ENCODE measurements at regions not wholly inside any gene's neighbourhood (a gene's known extent, or its start where the extent isn't known, plus 50 kb on each side); places are given as distances from the start of the nearest gene placed in this dataset.

DNA sequence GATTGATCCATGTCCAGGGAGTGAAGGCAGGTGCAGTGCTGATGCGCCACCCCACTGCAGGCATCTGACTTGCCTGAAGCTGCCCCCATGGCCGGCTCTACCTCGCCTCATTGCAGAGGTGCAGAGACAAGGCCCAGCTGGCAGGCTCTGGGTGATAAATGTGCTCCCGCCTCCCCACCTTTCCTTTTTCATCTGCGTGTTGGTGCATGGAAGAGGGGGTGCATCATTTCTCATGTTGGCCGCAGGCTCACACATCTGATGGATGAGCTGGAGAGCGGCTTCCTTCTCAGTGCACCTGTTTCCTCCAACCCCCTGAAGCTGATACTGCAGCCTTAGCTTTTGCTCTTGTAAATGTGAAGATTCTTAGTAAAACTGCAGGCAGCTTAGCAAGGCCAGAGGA lies 306.0 kb upstream of the KAZN start:
- Histone ChIP-seq H3K9me2 (replicated peaks; ENCODE audit: low read length) (no peaks in the 10 kb centered on the region), H4K20me1 (ENCODE audit: low read length) (no peaks in the 10 kb centered on the region), H3K27me3 (ENCODE audit: low read length) (no peaks in the 10 kb centered on the region), H3F3A (ENCODE audit: low read length, unreplicated experiment) (no peaks in the 10 kb centered on the region), H3K27ac (ENCODE audit: low read length) (no peak overlapping the region), H3K9ac (ENCODE audit: low read length) (no peak overlapping the region), H3K9me3 (ENCODE audit: low read length) (no peaks in the 10 kb centered on the region), H3K4me2 (ENCODE audit: low read length) (no peak overlapping the region), H2AFZ (ENCODE audit: low read length) (no peak overlapping the region), H3K4me1 (ENCODE audit: insufficient read depth, low read length) (peaks cover 18% of the 10 kb centered on the region), H3K79me2 (ENCODE audit: low read length) (no peaks in the 10 kb centered on the region), H3K4me3 (ENCODE audit: low read length) (no peak overlapping the region), H3K36me3 (ENCODE audit: low read depth, low read length) (no peaks in the 10 kb centered on the region)
- DNase-seq (no peak), ATAC-seq (no peak)
- POLR2A ChIA-PET (ENCODE audit: unreplicated experiment), result no interaction called here
- no peak for TF ChIP-seq CTCF (conservative IDR thresholded peaks at IDR 0.05; ENCODE audit: low read depth, low read length)
- no peak for TF ChIP-seq EZH2phosphoT487 (IDR thresholded peaks at IDR 0.05; ENCODE audit: borderline replicate concordance, low read length)
- no peak for TF ChIP-seq EZH2 (IDR thresholded peaks at IDR 0.05; ENCODE audit: low read length, unreplicated experiment)
- intact Hi-C loops (cut with micrococcal nuclease), result no loop called here
- CTCF ChIA-PET, result no interaction called here
- BruUV-seq (replicated peaks), result no TSS peak

GRCh38 chr1:14294006-14294405 lies 304.5 kb upstream of the KAZN start:
- H4K20me1 ChIP-seq (ENCODE audit: low read length), result no peaks in the 10 kb centered on the region
- H3K27me3 ChIP-seq (ENCODE audit: low read length), result no peaks in the 10 kb centered on the region
- ChIA-PET POLR2A (ENCODE audit: unreplicated experiment) (no interaction called here), CTCF (no interaction called here)
- H3K9me3 ChIP-seq (ENCODE audit: low read length), result no peaks in the 10 kb centered on the region
- H3K79me2 ChIP-seq (ENCODE audit: low read length), result no peaks in the 10 kb centered on the region
- ATAC-seq (no peak), DNase-seq (no peak)
- H3K9me2 ChIP-seq (replicated peaks; ENCODE audit: low read length), result no peaks in the 10 kb centered on the region
- no peaks in the 10 kb centered on the region for H3F3A ChIP-seq (ENCODE audit: low read length, unreplicated experiment)
- no peaks in the 10 kb centered on the region for H3K36me3 ChIP-seq (ENCODE audit: low read depth, low read length)
- H3K4me2 ChIP-seq (ENCODE audit: low read length), result no peak overlapping the region
- intact Hi-C loops (cut with micrococcal nuclease), result no loop called here
- H3K4me3 ChIP-seq (ENCODE audit: low read length), result no peak overlapping the region
- H3K27ac ChIP-seq (ENCODE audit: low read length), result no peak overlapping the region
- no peak overlapping the region for H3K9ac ChIP-seq (ENCODE audit: low read length)
- no TSS peak for BruUV-seq (replicated peaks)
- no peak for TF ChIP-seq EZH2phosphoT487 (IDR thresholded peaks at IDR 0.05; ENCODE audit: borderline replicate concordance, low read length)
- no peak for TF ChIP-seq EZH2 (IDR thresholded peaks at IDR 0.05; ENCODE audit: low read length, unreplicated experiment)
- no peak for TF ChIP-seq CTCF (conservative IDR thresholded peaks at IDR 0.05; ENCODE audit: low read depth, low read length)
- H2AFZ ChIP-seq (ENCODE audit: low read length), result no peak overlapping the region
- peaks cover 18% of the 10 kb centered on the region for H3K4me1 ChIP-seq (ENCODE audit: insufficient read depth, low read length)

DNA sequence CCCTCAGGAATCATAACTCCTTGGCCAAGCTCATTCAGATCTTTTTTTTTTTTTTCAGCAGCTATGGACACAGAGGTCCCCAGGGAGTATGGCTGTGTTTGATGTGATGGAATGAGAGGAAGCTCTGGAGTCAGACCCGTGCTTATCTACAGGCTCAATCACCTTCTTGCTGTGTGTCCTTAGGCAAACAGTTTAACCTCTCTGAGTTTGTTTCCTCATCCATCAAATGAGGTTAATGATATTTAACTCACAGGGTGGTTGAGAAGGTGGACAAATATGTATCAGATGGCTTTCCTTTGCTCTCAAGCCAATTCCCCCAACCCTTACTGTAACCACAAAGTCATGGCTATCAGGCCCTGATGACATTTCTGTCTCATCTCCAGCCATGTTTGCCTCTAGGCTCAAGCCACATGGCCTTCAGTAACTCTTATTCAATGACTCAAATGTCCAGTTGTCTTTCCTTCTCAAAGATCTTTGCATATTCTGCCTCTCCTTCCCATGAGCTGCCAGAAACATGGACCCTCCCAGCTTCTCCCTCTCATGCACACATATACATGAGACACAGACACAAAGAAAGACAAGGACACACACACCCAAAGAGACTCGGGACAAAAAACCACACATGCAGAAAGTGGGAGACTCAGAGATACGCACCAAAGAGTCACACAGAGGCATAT lies 303.5 kb upstream of the KAZN start:
- no peaks in the 10 kb centered on the region for H3K27me3 ChIP-seq (ENCODE audit: low read length)
- TF ChIP-seq EZH2phosphoT487 (IDR thresholded peaks at IDR 0.05; ENCODE audit: borderline replicate concordance, low read length), result no peak
- TF ChIP-seq EZH2 (IDR thresholded peaks at IDR 0.05; ENCODE audit: low read length, unreplicated experiment), result no peak
- TF ChIP-seq CTCF (conservative IDR thresholded peaks at IDR 0.05; ENCODE audit: low read depth, low read length), result no peak
- no peaks in the 10 kb centered on the region for H3K36me3 ChIP-seq (ENCODE audit: low read depth, low read length)
- intact Hi-C loops (cut with micrococcal nuclease), result no loop called here
- ATAC-seq (no peak), DNase-seq (no peak)
- peaks cover 18% of the 10 kb centered on the region for H3K4me1 ChIP-seq (ENCODE audit: insufficient read depth, low read length)
- H3K9me3 ChIP-seq (ENCODE audit: low read length), result no peaks in the 10 kb centered on the region
- H3F3A ChIP-seq (ENCODE audit: low read length, unreplicated experiment), result no peaks in the 10 kb centered on the region
- H3K9ac ChIP-seq (ENCODE audit: low read length), result no peak overlapping the region
- no peaks in the 10 kb centered on the region for H4K20me1 ChIP-seq (ENCODE audit: low read length)
- H3K79me2 ChIP-seq (ENCODE audit: low read length), result no peaks in the 10 kb centered on the region
- no peak overlapping the region for H3K27ac ChIP-seq (ENCODE audit: low read length)
- ChIA-PET CTCF (interaction anchor here (0.7 kb wide), 1 partner anchor 192 kb away, joined by 4 read pairs; no protein-coding TSS in a partner anchor), POLR2A (ENCODE audit: unreplicated experiment) (no interaction called here)
- no TSS peak for BruUV-seq (replicated peaks)
- H3K4me3 ChIP-seq (ENCODE audit: low read length), result no peak overlapping the region
- no peaks in the 10 kb centered on the region for H3K9me2 ChIP-seq (replicated peaks; ENCODE audit: low read length)
- no peak overlapping the region for H3K4me2 ChIP-seq (ENCODE audit: low read length)
- no peak overlapping the region for H2AFZ ChIP-seq (ENCODE audit: low read length)
